ENCODE measurements at regions not wholly inside any gene's neighbourhood (a gene's known extent, or its start where the extent isn't known, plus 50 kb on each side); places are given as distances from the start of the nearest gene placed in this dataset.

- H3K36me3 Mint-ChIP-seq (ENCODE audit: low read depth): no peaks in the 10 kb centered on the region
- peaks cover 10% of the 10 kb centered on the region for H3K9me3 Mint-ChIP-seq
- TF ChIP-seq CTCF (IDR thresholded peaks at IDR 0.05): no peak
- H3K4me3 Mint-ChIP-seq: no peak overlapping the region
- no peaks in the 10 kb centered on the region for H3K27me3 Mint-ChIP-seq (ENCODE audit: insufficient read depth)
- no peak overlapping the region for H3K27ac Mint-ChIP-seq
- no peaks in the 10 kb centered on the region for H3K4me1 Mint-ChIP-seq (ENCODE audit: low read depth)
- no peak for DNase-seq
Observed at GRCh38 chr5:27978322-27978721, 939.9 kb upstream of the CDH9 start.

GRCh38 chr5:27969157-27969556, 930.8 kb upstream of the CDH9 start:
- H3K4me1 Mint-ChIP-seq (ENCODE audit: low read depth): no peaks in the 10 kb centered on the region
- no peak overlapping the region for H3K27ac Mint-ChIP-seq
- no peak for DNase-seq
- no peaks in the 10 kb centered on the region for H3K36me3 Mint-ChIP-seq (ENCODE audit: low read depth)
- H3K9me3 Mint-ChIP-seq: peaks cover 26% of the 10 kb centered on the region
- no peak overlapping the region for H3K4me3 Mint-ChIP-seq
- TF ChIP-seq CTCF (IDR thresholded peaks at IDR 0.05): no peak
- no peaks in the 10 kb centered on the region for H3K27me3 Mint-ChIP-seq (ENCODE audit: insufficient read depth)

- no peaks in the 10 kb centered on the region for H3K4me1 Mint-ChIP-seq (ENCODE audit: low read depth)
- H3K27me3 Mint-ChIP-seq (ENCODE audit: insufficient read depth): peaks cover 2% of the 10 kb centered on the region; the same call in 1 of the 2 replicates
- DNase-seq: no peak
- no peak overlapping the region for H3K27ac Mint-ChIP-seq
- no peaks in the 10 kb centered on the region for H3K36me3 Mint-ChIP-seq (ENCODE audit: low read depth)
- no peak for TF ChIP-seq CTCF (IDR thresholded peaks at IDR 0.05)
- H3K4me3 Mint-ChIP-seq: no peak overlapping the region
- H3K9me3 Mint-ChIP-seq: peaks cover 54% of the 10 kb centered on the region
Observed at GRCh38 chr5:27963050-27963783, 924.8 kb upstream of the CDH9 start.

GRCh38 chr5:27962198-27962597, 923.8 kb upstream of the CDH9 start:
- peaks cover 2% of the 10 kb centered on the region; the same call in 1 of the 2 replicates for H3K27me3 Mint-ChIP-seq (ENCODE audit: insufficient read depth)
- no peak for DNase-seq
- H3K4me3 Mint-ChIP-seq: no peak overlapping the region
- no peak overlapping the region for H3K27ac Mint-ChIP-seq
- peaks cover 54% of the 10 kb centered on the region for H3K9me3 Mint-ChIP-seq
- H3K36me3 Mint-ChIP-seq (ENCODE audit: low read depth): no peaks in the 10 kb centered on the region
- TF ChIP-seq CTCF (IDR thresholded peaks at IDR 0.05): no peak
- H3K4me1 Mint-ChIP-seq (ENCODE audit: low read depth): no peaks in the 10 kb centered on the region

GRCh38 chr5:27947088-27947487, 908.7 kb upstream of the CDH9 start:
- Mint-ChIP-seq H3K36me3 (ENCODE audit: low read depth) (no peaks in the 10 kb centered on the region), H3K4me1 (ENCODE audit: low read depth) (no peaks in the 10 kb centered on the region), H3K9me3 (peaks cover 10% of the 10 kb centered on the region), H3K27me3 (ENCODE audit: insufficient read depth) (no peaks in the 10 kb centered on the region), H3K27ac (no peak overlapping the region), H3K4me3 (no peak overlapping the region)
- DNase-seq: no peak
- no peak for TF ChIP-seq CTCF (IDR thresholded peaks at IDR 0.05)
